Transverse colon (tissue), 4 donors: ENCODE measurements at regions not wholly inside any gene's neighbourhood (a gene's known extent, or its start where the extent isn't known, plus 50 kb on each side); places are given as distances from the start of the nearest gene placed in this dataset.

Experiments used
- DNase-seq: peaks from one replicate; pipeline ENCODE4 v3.0.0-alpha.2; 2019
- H3K27ac ChIP-seq, 4 donors: fragments of 200-600 bp; sonication (generic); 2 replicates each; pipeline ENCODE4 v1.5.1; 2016 to 2018; ENCODE audit warnings: inconsistent platforms in 4 of 4
- H3K27me3 ChIP-seq: fragments of 200-600 bp; sonication (generic); 2 replicates; pipeline ENCODE4 v1.5.1; 2017; ENCODE audit warnings: inconsistent platforms
- H3K36me3 ChIP-seq, 4 donors: fragments of 200-600 bp; sonication (generic); 2 replicates each; pipeline ENCODE4 v1.5.1; 2017 to 2019; ENCODE audit warnings: inconsistent platforms in 4 of 4
- H3K4me1 ChIP-seq, 4 donors: fragments of 200-600 bp; sonication (generic); 2 replicates each; pipeline ENCODE4 v1.5.1; 2017 to 2020; ENCODE audit warnings: inconsistent platforms in 4 of 4
- H3K4me3 ChIP-seq, 4 donors: fragments of 200-600 bp; sonication (generic); 1 replicate in 1 of 4; 2 replicates in 3 of 4; pipeline versions ENCODE4 v1.5.1 to v1.6.1; 2017 to 2019; ENCODE audit warnings: inconsistent platforms in 4 of 4
- H3K9me3 ChIP-seq, 2 donors: fragments of 200-600 bp; sonication (generic); 2 replicates each; pipeline ENCODE4 v1.5.1; 2017 to 2019; ENCODE audit warnings: inconsistent platforms in 2 of 2
- CTCF ChIP-seq, 5 experiments: fragments of 200-600 bp in 3 of 5; fragments of 450-650 bp in 2 of 5; sonication (generic) in 3 of 5; IDR thresholded peaks; 1 replicate in 2 of 5; 2 replicates in 3 of 5; pipeline ENCODE4 v1.5.1; 2016 to 2017; ENCODE audit warnings: antibody characterized with exemption in 5 of 5, inconsistent platforms in 3 of 5, mild to moderate bottlenecking in 2 of 5, moderate library complexity in 1 of 5
- EP300 ChIP-seq: sonication (generic); formaldehyde crosslinking; IDR thresholded peaks from one replicate; pipeline ENCODE4 v1.6.1; 2017; ENCODE audit warnings: antibody characterized with exemption, low read depth
- POLR2A ChIP-seq: fragments of 450-650 bp; IDR thresholded peaks from one replicate; pipeline ENCODE4 v1.6.1; 2016; ENCODE audit warnings: antibody characterized with exemption, mild to moderate bottlenecking, moderate library complexity
- POLR2AphosphoS5 ChIP-seq, 3 donors: sonication (generic); formaldehyde crosslinking; IDR thresholded peaks; one replicate each; pipeline ENCODE4 v1.6.1; 2016; ENCODE audit warnings: antibody characterized with exemption in 3 of 3
- WGBS, 2 donors: methylation state at CpG; one replicate each; pipeline ENCODE4 v1.1.5; 2018; ENCODE audit warnings: low coverage in 1 of 2; 5-methylcytosine and 5-hydroxymethylcytosine counted together
- in situ Hi-C, 4 donors: fragments of 200-750 bp; cut with MboI; loops; one replicate each; pipeline versions ENCODE4 v1.15.0 to v1.15.1; 2017; ENCODE audit warnings: low sequenced_read_pairs in 3 of 4, low pct_ligation_motif_present in 1 of 4, low pct_unique_long_range_greater_than_20kb in 1 of 4
- intact Hi-C: fragments of 100-400 bp; cut with DNase I; formaldehyde crosslinking; loops from one replicate; pipeline ENCODE4 v1.15.1; 2023; ENCODE audit warnings: low total_unique reads

GRCh38 chr19:28534766-28535351, 678.1 kb downstream of the UQCRFS1 start:
- H3K4me1 ChIP-seq, result no peaks in the 10 kb centered on the region
- no peaks in the 10 kb centered on the region for H3K36me3 ChIP-seq
- in situ Hi-C loops (no loop called here), intact Hi-C loops (no loop called here)
- WGBS, 2 donors, result 65 to 71% methylated on average over 3 of the region's 3 CpGs
- no peak for DNase-seq
- TF ChIP-seq POLR2AphosphoS5 (IDR thresholded peaks at IDR 0.05) (no peak), EP300 (no peak), POLR2A (no peak), CTCF (IDR thresholded peaks at IDR 0.05) (no peak)
- no peaks in the 10 kb centered on the region for H3K27me3 ChIP-seq
- H3K9me3 ChIP-seq, result peaks cover 2 to 4% of the 10 kb centered on the region in 2 donors
- no peak overlapping the region for H3K27ac ChIP-seq
- no peak overlapping the region for H3K4me3 ChIP-seq

GRCh38 chr19:28532765-28533341, 680.1 kb downstream of the UQCRFS1 start:
- Histone ChIP-seq H3K27me3 (no peaks in the 10 kb centered on the region), H3K4me3 (no peak overlapping the region)
- 92% methylated on average over 3 of the region's 3 CpGs for WGBS, 2 donors

GRCh38 chr19:28531979-28532378, 681.0 kb downstream of the UQCRFS1 start:
- intact Hi-C loops, result no loop called here
- 89 to 100% methylated on average over 1 of the region's 1 CpG for WGBS, 2 donors
- no peak overlapping the region for H3K27ac ChIP-seq
- no peak overlapping the region for H3K4me3 ChIP-seq
- H3K9me3 ChIP-seq, result no peaks in the 10 kb centered on the region
- no peak for DNase-seq
- in situ Hi-C loops, result no loop called here
- no peaks in the 10 kb centered on the region for H3K27me3 ChIP-seq
- no peaks in the 10 kb centered on the region for H3K36me3 ChIP-seq
- TF ChIP-seq POLR2A, result no peak
- H3K4me1 ChIP-seq, result no peaks in the 10 kb centered on the region

More at GRCh38 chr19:28532765-28533341, 680.1 kb downstream of the UQCRFS1 start:
- Histone ChIP-seq H3K36me3 (no peaks in the 10 kb centered on the region), H3K4me1 (no peaks in the 10 kb centered on the region), H3K9me3 (peaks cover 2 to 4% of the 10 kb centered on the region in 2 donors), H3K27ac (no peak overlapping the region)
- in situ Hi-C loops, result no loop called here
- intact Hi-C loops, result no loop called here
- no peak for DNase-seq
- TF ChIP-seq POLR2A, result no peak
- no peak for TF ChIP-seq POLR2AphosphoS5 (IDR thresholded peaks at IDR 0.05)
- no peak for TF ChIP-seq EP300

- in situ Hi-C loops (no loop called here), intact Hi-C loops (no loop called here)
- Histone ChIP-seq H3K4me3 (no peak overlapping the region), H3K4me1 (no peaks in the 10 kb centered on the region), H3K27me3 (no peaks in the 10 kb centered on the region), H3K9me3 (no peaks in the 10 kb centered on the region), H3K36me3 (no peaks in the 10 kb centered on the region), H3K27ac (no peak overlapping the region)
- DNase-seq, result no peak
- 74 to 86% methylated on average over 2 of the region's 2 CpGs for WGBS, 2 donors
- TF ChIP-seq POLR2AphosphoS5 (IDR thresholded peaks at IDR 0.05), result no peak
- no peak for TF ChIP-seq EP300
- no peak for TF ChIP-seq CTCF (IDR thresholded peaks at IDR 0.05)
- TF ChIP-seq POLR2A, result no peak
These were observed 682.4 kb downstream of the UQCRFS1 start for GRCh38 chr19:28530406-28531035.

GRCh38 chr19:28526038-28526437, 686.9 kb downstream of the UQCRFS1 start:
- TF ChIP-seq POLR2AphosphoS5 (IDR thresholded peaks at IDR 0.05) (no peak), EP300 (no peak), CTCF (IDR thresholded peaks at IDR 0.05) (no peak), POLR2A (no peak)
- Histone ChIP-seq H3K27me3 (no peaks in the 10 kb centered on the region), H3K4me1 (no peaks in the 10 kb centered on the region), H3K9me3 (no peaks in the 10 kb centered on the region), H3K36me3 (no peaks in the 10 kb centered on the region), H3K27ac (no peak overlapping the region), H3K4me3 (no peak overlapping the region)
- WGBS, 2 donors, result 54 to 90% methylated on average over 2 of the region's 2 CpGs
- intact Hi-C loops, result no loop called here
- DNase-seq, result no peak
- in situ Hi-C loops, result no loop called here
